ENCODE measurements at regions not wholly inside any gene's neighbourhood (a gene's known extent, or its start where the extent isn't known, plus 50 kb on each side); places are given as distances from the start of the nearest gene placed in this dataset.
"Not testable (repeated sequence)": the region's sequence is repeated elsewhere in the genome, so short reads cannot be mapped to it uniquely, and the experiment has no call there.

- DNase-seq (no peak), ATAC-seq (no peak)
Observed at GRCh38 chr10:23870651-23871610, 338.0 kb upstream of the KIAA1217 start.

DNA sequence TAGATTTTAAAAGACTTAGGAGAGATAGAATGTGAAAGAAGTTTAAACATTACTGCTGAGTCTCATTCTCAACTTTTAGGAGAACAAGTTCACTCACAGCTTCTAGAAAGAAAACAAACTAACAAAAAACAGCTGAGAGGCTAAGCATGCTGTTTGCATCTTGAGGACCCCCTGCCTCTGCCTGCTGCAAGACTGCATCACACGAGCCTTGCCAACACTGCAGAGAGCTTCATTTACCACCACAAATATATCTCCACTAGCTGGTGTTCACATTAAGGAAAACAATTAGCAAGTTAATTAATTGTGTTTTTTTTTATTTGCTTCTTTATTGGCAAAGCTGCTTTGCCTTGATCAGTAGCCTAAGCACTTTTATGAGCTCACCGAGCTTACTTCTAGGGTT lies 336.6 kb upstream of the KIAA1217 start:
- DNase-seq (no peak), ATAC-seq (no peak)

GRCh38 chr10:23877791-23878320 lies 331.1 kb upstream of the KIAA1217 start:
- DNase-seq (no peak), ATAC-seq (no peak)

DNA sequence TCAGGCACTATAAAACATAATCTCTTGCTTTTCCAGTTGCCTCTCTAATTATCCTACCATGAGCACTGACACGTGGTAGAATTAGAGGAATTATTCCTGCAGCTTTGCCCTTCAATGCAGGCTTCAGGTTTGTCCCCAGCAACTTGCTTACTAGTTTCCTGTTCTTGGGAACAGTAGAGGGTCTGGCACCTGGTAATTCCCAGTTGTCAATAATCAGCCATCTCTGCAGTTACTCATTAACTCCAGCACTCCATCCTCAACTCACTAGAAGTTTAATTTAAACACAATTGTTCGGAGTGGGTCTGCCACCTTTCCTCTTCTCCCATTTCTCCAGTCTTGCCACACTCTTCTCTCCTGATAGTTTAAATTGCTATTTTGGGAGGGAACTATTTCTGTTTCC lies 324.3 kb upstream of the KIAA1217 start:
- DNase-seq (no peak), ATAC-seq (no peak)

DNA sequence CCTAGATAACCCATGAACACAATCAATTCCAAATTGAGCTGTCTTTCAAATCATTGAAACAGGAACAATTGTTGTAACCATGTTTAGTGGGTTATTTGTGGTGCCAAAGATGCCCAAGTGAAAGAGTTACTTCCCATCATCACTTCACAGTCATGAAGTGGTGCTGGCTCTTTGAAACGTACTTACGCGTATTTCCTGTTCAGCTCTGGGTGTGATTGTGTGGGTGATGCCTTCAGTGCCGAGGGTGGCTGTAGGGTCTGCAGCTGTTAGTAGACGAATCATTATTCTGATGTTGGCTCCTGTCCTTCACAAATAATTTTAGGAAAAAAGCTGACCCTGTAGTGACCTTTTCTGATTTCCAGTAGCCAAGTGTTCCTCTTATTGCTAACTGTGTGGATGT lies 323.1 kb upstream of the KIAA1217 start:
- DNase-seq (no peak), ATAC-seq (no peak)

GRCh38 chr10:23886355-23886754 lies 322.6 kb upstream of the KIAA1217 start:
- no peak for ATAC-seq

GRCh38 chr10:23891301-23891700 lies 317.6 kb upstream of the KIAA1217 start:
- no peak for ATAC-seq
- no peak for DNase-seq

More at GRCh38 chr10:23886355-23886754, 322.6 kb upstream of the KIAA1217 start:
- no peak for DNase-seq

- DNase-seq (no peak), ATAC-seq (no peak)
Observed at GRCh38 chr10:23892296-23892695, 316.6 kb upstream of the KIAA1217 start.

DNA sequence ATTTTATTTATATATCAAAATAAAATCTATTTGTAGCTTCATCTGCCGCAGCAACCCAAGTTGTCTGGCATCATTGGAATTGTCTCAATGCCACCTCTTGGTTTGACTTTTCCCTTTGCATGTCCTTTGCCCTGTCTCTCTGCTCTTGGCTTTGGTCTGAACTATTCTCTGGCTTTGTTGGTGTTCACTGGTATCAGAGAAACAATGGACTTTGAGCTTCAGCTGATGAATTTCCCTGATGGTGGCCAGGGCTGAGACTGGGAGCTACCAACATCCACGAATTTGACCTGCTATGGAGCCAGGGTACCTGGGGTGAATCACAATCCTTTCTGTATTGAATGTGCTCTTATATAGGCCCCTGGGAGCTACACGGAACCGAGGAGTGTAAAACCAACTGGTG lies 311.7 kb upstream of the KIAA1217 start:
- no peak for ATAC-seq
- DNase-seq: no peak

DNA sequence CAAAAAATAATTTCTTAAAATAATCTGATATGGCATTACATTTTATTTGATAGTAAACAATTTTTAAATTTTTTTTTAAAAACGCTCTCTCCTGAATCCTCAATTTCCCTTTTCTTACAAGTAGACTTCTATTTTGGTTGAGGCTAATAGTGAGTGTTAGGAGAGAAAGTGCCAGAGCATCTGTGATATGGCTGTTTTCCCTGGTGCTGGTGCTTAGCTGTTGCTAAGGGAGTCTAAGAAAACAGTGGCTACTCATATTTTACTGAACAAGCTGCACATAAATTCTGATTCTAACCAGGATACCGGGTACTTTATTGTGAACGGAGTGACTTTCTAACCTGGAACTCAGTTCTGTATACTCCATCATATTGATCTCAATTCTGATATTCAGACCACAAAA lies 311.1 kb upstream of the KIAA1217 start:
- DNase-seq (no peak), ATAC-seq (no peak)

DNA sequence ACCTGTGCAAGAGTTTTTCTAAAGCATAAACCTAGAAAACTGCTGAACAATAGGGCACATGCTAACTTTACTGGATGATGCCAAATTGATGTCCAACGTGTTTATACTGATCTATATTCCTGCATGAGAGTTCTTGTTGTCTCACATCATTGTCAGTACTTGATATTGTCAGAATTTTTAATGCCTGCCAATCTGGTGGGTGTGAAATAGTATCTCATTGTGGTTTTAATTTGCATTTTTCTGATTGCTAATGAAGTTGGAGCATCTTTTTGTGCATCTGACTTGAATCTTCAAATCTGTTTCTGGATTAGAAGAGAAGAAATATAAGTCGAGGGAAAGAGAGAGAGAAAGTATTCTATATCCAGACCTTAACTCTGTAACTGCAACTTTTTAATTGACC lies 309.8 kb upstream of the KIAA1217 start:
- ATAC-seq (no peak), DNase-seq (no peak)

DNA sequence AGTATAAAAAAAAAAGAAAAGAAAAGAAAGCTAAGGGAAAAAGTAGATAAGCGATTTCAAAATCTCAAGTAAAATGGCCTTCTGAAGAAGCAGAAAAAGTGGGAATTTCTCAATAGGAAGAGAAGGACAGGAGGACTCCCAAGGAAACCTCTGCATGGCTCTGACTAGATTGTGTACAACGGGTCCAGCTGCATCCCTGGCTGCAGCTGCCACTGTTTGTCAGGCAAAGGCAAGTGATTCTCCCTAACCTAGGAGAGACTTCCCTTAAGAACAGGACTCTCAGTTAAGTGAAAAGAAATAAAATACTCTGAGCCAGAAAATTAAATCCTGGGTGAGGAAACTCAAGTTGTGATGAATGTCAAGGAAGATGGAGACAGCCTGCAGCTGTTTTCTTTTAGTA lies 298.6 kb upstream of the KIAA1217 start:
- no peak for DNase-seq
- no peak for ATAC-seq

DNA sequence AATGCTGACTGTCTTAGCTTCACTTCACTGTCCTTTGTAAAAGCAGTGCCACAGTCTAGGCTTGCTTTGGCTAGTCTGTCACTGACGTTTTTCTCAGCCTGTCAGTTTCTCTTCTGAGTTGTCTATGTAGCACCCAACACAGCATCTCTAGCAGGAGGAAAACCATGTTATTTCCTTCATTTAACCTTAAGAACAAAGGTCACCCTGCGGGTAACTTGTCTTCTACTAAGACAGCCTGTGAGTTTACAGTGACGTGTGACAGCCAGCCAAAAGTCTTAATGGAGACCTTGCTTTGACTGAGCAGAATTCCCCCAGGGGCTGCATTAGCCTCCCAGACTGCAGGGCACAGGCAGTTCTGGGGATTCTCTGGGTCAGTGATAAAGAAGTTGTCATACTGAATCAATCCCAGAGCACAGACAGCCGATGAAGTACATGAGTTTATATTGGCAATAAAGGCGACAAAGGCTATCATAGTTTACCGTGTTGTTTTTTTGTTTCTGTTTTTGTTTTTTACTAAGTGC lies 296.0 kb upstream of the KIAA1217 start:
- ATAC-seq (no peak), DNase-seq (no peak)

DNA sequence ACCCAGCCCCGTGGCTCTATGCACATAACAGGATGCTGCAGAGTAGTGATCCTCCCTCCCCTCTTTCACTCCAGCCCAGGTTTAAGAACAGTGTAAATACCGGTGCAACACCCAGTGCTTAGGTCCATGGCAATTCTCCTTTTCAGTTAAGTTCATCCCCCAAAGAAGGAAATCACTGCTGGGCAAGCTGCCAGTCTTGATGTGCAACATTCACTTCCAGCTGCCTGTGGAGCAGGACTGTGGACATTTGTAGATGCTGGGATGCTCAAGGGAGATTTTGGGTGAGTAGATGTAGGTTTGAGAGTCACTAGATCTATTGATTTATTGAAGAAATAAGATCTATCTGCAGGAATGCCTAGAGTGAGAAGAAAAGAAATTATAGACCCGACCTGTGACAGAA lies 294.3 kb upstream of the KIAA1217 start:
- no peak for ATAC-seq
- no peak for DNase-seq

- ATAC-seq (no peak), DNase-seq (no peak)
Observed at GRCh38 chr10:23917251-23917840, 291.6 kb upstream of the KIAA1217 start.

DNA sequence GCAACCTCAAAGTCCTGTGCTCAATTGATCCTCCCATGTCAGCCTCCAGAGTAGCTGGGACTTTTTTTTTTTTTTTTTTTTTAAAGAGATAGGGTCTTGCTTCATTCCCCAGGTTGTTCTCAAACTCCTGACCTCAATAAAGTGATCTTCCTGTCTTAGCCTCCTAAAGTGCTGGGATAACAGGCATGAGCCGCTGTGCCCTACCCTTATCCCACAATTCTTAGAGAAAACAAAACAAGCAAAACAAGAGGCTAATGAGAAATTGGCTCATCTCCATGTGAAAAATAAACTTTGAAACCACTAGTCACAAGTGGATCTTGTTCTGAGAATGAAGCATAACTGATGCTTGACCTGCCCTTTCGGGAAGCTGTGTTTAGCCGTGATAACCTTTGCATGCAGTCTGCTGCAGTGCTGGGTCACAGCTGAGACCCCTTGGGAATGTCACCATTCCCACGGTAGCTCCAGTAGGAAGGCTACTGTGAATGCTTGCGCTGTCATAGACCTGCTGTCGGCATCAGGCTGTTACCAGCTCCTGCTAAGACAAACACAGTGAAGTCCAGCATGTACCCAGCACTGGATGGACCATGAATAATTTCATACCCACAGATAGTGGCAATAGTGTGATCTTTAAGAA lies 290.7 kb upstream of the KIAA1217 start:
- no peak for DNase-seq
- no peak for ATAC-seq

- ATAC-seq (no peak), DNase-seq (no peak)
Observed at GRCh38 chr10:23918839-23919238, 290.1 kb upstream of the KIAA1217 start.

DNA sequence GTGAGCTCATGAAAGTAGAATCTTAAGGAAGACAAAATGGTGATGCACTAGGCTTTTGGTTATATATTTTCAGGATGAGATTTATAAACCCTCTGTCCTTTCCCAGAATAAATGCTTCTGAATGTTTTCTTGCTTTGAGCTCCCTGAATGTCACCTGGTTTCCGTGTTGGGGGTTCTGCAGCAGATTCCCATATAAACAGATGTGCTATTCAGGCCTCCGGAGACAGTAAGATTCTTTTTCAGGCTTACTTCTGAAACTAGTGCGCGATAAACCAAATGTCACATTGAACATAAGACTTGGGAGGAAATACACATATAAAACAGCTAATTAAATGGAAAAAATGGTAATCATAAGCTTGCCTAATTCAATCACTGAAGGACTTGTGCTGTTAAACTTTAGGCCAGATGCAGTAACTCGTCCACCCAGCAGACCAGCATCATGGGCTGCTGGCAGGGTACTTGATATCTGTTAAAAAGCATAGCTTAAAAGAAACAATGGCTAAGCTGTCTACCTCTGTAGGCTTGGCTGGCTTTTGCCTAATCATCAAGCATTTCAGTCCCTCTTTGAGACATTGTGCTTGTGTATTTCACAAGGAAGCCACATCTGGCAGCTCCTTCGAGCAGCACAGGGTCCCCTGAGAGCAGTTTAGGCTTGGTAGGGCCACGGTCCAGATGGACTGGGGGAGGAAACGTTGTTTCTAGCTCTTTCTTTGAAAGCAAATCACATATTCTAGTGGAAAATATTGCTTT lies 281.2 kb upstream of the KIAA1217 start:
- no peak for DNase-seq
- no peak for ATAC-seq

DNA sequence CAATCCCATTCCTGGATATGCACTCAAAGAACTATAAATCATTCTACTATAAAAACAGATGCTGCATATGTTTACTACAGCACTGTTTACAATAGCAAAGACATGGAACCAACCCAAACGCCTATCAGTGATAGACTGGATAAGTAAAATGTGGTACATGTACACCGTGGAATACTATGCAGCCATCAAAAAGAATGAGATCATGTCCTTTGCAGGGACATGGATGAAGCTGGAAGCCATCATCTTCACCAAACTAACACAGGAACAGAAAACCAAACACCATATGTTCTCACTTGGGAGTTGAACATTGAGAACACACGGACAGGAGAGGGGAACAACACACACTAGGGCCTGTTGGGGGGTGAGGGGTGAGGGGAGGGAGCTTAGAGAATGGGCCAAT lies 274.9 kb upstream of the KIAA1217 start:
- not testable (repeated sequence) for ATAC-seq

DNA sequence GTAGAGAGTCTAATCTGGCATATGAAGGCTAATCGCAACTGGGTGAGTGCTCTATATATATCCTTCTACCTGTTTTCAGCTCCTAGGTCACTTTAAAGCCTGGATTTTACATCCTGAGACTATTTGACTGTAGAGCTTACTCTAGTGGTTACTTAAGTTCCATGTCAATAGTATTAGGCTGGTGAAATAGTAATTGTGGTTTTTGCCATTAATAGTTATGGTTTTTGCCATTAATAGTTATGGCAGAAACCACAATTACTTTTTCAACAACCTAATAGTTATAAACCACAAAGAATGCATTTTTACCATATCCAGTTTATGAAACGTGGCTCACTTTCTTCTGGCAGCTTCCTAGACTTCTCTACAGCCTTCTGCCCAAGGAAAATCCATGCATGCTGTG lies 263.1 kb upstream of the KIAA1217 start:
- DNase-seq (no peak), ATAC-seq (no peak)

More for the DNA sequence above, 274.9 kb upstream of the KIAA1217 start:
- not testable (repeated sequence) for DNase-seq

DNA sequence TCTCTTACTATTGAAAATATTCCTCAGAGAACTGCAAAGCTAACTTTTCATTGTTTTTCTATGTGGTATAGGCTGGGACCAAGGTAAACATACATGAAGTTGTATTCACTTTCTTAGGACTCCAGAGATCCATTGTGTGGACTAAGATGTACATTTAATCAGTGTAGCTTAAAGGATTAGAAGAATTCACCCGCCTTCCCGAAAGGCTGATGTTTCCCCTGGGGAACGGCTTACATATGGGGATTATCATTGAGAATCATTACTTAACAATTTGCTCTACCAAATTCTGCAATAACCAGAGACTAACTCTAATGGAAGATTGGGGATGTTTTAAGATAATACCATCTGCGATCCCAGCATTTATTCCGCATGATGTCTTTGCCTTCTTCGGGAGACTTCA lies 257.1 kb upstream of the KIAA1217 start:
- ATAC-seq: no peak
- DNase-seq: no peak
